Posterior cingulate gyrus (tissue), 11 donors: ENCODE measurements at regions not wholly inside any gene's neighbourhood (a gene's known extent, or its start where the extent isn't known, plus 50 kb on each side); places are given as distances from the start of the nearest gene placed in this dataset.

Source experiments
- DNase-seq, 10 donors: peaks; one replicate each; pipeline versions ENCODE4 v3.0.0 to v3.0.0-alpha.2; 2020 to 2021; ENCODE audit warnings: mixed read lengths in 3 of 10
- intact Hi-C: fragments of 100-400 bp; cut with DNase I; formaldehyde crosslinking; loops from one replicate; pipeline ENCODE4 v1.15.1; 2023

DNA sequence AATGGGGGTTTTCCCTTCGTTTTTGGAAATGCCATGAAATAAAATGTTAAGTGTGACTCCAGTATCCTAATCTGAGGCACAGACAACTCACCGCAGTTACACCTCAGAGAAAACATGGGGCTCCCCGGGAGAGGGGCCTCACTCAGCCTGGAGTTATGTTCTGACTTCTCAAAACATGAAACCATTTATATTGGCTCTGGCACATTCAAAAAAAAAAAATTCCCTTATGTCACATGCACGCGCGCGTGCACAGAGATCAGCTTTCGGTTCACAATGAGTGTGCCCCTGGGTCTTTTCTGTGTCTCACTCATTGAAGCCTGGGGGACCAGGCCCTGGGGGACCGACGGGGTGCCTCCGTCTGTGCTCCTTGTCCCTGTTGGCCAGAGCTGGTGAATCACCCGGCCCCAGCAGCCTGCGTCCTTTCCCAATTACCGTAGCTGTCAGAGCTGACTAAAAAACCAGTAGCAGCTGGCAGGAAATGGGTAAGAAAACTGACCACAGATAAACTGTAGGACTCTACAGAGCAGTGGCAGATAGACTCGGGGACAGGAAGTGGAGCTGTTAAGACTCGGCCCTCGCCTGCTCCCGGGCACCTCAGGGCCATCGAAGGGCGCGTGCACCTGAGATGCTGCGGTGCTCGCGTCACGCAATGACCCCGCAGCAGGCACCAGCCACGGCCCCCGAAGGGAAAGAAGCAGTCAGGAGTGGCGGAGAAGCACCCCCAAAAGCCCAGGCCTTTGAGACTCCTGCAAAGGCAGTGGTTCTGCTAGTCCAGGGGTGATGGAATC lies 138.3 kb upstream of the ID2 start:
- DNase-seq: peak in 1 of 10 donors; percentile 84
- intact Hi-C loops: no loop called here

- intact Hi-C loops: no loop called here
- peak in 1 of 10 donors; percentile 37 for DNase-seq
Measured at GRCh38 chr2:8544171-8544785, 137.6 kb upstream of the ID2 start.

DNA sequence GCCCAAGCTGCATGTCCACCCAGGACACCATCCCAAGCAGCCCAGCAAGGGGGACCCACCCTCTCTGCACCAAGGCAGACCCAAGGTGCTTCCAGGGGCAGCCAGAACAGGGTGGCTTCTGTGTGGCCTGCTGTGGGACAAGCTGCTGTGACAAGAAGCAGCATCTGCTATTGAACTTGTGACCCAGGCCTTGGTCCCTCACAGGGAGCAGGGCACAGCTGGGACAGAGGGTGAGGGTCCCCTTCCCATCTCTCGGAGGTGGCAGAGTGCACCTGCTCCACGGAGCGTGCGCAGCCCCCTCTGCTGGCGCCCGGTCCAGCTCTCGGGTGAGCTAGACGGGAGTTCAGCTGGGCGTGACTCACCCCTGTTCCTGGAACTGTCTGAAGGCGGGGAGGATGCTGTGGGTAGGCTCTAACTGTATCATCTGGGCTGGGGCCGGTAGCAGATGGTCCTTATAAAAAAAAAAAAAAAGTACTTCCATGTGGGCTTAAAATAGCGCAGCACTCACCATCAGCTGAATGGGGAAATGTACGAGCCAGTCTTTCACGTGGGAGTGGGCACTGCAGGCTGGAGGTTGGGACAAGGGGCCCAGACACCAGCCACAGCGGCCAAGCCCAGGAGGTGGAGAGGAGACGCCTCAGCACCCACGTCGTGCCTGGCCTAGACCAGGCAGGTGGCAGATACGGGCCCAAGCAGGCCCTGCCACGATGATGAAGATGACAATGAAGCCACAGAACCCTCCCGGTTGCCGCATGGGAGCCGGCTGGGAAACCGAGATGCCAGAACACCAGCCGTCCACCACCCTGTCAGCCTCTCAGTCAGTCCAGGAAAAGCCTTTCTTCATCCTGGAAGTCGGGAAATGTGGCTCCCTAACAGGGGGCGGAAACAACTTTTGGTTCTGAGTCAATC lies 136.8 kb upstream of the ID2 start:
- peak in 8 of 10 donors; percentile 41 to 95 (median 70) for DNase-seq
- intact Hi-C loops: no loop called here

- peak in 1 of 10 donors; percentile 62 for DNase-seq
- intact Hi-C loops: no loop called here
Measured at GRCh38 chr2:8545695-8546611, 135.9 kb upstream of the ID2 start.

- intact Hi-C loops: no loop called here
Measured at GRCh38 chr2:8546612-8547283, 135.1 kb upstream of the ID2 start.

GRCh38 chr2:8547284-8548064 lies 134.4 kb upstream of the ID2 start:
- intact Hi-C loops: no loop called here
- DNase-seq: peak in 1 of 10 donors; percentile 31

More at GRCh38 chr2:8546612-8547283, 135.1 kb upstream of the ID2 start:
- DNase-seq: peak in 1 of 10 donors; percentile 55

DNA sequence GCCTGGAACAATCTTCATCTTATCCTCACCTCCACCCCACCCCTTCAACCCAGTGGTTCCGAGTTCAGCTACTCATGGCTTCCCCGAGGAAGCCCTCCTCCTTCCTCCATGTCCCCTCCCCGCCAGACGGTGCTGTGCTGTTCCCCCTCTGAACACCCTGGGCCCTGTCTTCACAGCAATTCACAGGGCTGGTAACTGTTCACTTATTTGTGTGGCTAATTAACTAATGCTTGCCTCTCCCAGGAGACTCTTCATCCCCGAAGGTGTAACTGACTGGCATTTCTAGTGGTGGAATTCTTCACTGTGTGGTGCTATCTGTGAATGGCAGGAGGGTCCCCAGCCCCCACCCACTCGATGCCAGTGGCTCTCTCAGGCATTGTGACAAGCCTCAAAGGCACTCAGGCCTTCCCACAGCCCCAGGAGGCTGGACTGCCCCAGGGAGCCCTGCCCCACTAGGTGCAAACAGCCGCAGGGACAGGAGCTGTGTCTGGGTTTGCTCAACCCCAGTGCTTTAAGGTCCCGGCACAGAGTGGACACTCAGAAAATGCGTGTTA lies 133.7 kb upstream of the ID2 start:
- peak in 1 of 10 donors; percentile 17 for DNase-seq
- intact Hi-C loops: no loop called here

DNA sequence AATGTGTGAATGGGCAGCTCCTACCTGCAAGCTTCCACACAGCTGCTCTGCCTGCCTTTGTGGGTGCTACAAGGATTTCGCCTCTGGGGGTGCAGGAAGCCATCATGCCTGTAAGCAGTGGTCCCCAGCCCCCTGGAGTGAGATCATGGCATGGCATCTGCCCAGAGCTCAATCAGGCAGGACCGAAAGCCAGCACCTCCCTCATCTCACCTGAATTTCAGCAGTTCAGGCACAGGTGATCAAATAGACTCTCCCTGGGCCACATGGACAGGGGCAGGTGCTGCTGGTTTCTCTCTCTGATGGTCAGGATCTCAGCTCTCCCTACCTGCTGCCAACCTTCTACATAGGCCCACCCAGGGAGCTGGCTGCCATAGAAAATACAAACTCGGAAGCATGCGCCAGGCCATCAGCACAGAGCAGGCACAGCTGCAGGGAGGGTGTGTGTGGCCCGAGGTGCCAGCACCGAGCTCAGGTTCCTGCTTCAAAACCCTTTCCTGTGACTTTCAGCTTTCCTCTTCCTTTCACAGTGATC lies 133.2 kb upstream of the ID2 start:
- DNase-seq: peak in 1 of 10 donors; percentile 52
- intact Hi-C loops: no loop called here

DNA sequence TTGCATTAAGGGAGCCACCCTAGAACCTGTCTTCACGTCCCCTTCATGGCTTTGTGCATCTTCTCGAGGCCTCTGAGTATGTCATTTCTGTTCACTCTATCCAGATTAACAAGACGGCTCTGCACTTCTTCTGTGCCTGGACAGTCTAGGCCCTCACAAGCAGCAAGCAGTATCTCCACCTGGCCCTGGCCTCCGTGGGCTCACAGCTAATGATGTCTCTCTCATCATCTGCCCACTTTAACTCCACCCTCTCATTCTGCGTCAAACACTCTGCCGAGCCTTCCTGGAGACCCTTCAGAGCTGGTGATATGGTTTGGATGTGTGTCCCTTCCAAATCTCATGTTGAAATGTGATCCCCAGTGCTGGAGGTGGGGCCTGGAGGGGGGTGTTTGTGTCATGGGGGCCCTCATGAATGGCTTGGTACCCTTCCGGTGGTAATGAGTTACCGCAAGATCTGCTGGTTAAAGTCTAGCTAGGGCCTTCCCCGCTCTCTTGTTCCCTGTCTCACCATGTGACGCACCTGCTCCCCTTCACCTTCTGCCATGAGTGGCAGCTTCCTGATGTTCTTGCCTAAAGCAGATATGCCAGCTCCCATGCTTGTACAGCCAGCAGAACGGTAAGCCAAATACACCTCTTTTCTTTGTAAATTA lies 132.5 kb upstream of the ID2 start:
- intact Hi-C loops: no loop called here
- DNase-seq: peak in 1 of 10 donors; percentile 20

- DNase-seq: no peak
- intact Hi-C loops: no loop called here
Measured at GRCh38 chr2:8549942-8550341, 131.9 kb upstream of the ID2 start.

DNA sequence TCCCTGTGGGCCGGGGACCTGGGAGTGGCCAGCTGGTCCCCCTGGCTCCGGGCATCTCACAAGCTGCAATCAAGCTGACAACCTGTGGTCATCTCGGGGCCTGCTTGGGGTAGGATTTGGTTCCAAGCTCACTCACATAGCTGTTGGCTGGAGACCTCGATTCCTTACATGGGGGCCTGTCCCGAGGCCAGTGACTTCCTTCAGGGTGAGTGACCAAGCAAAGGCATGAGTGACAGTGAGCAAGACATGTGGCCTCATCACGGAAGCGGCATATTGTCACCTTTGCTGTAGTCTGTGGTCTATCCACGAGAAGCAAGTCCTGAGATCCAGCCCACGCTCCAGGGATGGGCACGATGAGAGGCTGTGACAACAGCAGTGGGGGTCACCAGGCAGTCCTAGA lies 131.4 kb upstream of the ID2 start:
- intact Hi-C loops: no loop called here
- peak in 2 of 10 donors; percentile 49 to 80 for DNase-seq

- DNase-seq: peak in 2 of 10 donors; percentile 76 to 88
- intact Hi-C loops: no loop called here
Measured at GRCh38 chr2:8550937-8551621, 130.8 kb upstream of the ID2 start.

DNA sequence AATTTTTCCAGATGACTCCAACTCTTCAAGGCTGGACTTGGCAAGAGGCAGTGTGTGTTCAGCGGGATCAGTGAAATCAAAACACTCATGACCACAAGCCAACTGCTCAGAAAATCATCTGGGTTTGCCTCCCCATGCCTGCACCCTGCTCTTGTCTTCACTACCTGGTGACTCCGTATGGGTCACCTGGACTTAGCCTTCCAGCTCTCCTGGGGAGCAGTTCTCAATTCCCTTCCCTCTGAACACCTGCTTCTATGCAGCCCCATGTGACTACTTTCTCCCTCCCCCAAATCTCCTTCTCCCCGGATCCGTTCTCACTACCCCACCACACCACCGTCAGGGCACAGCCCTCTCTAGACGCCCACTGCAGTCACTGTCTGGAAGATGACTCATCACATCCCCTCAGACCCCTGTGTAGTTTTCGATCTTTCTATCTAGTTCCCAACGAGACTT lies 130.2 kb upstream of the ID2 start:
- intact Hi-C loops: no loop called here
- DNase-seq: peak in 1 of 10 donors; percentile 29

DNA sequence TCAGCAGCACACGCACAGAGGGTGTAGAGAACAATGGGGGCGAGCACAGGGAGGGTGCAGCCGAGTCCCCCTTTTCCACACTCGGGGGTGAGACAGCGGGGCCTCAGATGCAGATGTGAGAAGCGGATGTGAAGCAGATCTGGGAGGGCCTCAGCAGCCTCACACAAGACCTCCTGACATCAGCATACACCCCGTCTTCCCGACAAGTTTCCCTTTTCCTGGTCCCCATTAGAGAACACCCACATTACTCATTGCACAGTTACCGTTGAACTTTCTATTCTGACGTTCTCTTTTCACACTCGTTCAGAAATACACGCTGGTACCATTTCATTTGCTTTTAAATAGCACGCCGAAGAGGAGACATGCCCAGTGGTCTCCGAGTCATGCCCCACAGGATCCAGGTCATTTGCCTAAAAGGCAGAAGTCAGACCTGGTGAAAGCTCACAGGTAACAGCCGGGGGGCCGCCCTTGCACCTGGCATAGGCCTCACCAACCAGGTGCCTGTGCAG lies 129.5 kb upstream of the ID2 start:
- intact Hi-C loops: no loop called here
- DNase-seq: peak in 1 of 10 donors; percentile 73

- intact Hi-C loops: no loop called here
- no peak for DNase-seq
Measured at GRCh38 chr2:8553643-8554042, 128.2 kb upstream of the ID2 start.

DNA sequence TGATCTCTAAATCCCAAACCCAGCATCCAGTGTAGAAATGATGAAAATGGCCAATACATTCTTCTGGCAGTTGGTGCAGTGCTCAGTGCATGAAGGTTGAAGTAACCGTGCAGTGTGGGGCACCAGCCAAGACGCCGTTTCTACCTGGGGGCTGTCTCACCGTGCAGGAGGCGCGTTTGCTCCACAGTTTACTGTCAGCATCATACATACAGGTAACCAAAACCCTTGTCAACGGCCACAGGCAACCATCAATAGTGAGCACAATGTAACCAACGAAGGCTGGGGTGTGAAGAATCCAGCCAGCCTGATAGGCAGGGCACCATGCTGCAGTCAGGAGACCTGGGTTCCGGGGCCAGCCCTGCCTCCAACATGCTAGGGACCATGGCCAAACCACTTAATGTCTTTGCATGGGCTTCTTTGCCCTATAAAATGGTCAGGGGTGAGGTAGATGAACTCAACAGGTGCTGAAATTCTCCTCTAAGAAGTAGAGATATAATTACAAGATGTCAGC lies 127.5 kb upstream of the ID2 start:
- intact Hi-C loops: no loop called here

More for the DNA sequence above, 127.5 kb upstream of the ID2 start:
- DNase-seq: peak in 1 of 10 donors; percentile 45
